SK-N-SH (cell line): ENCODE measurements at regions not wholly inside any gene's neighbourhood (a gene's known extent, or its start where the extent isn't known, plus 50 kb on each side); places are given as distances from the start of the nearest gene placed in this dataset.

ENCODE experiments used
- CTCF ChIA-PET: fragments of 300-600, 350-600 bp; formaldehyde crosslinking; extraction: SDS; loops from one replicate; lab custom pipeline; 2021; lab: Yijun Ruan, JAX
- POLR2A ChIA-PET: fragments of 350-600 bp; sonication (Branson Sonifier 250); formaldehyde crosslinking; extraction: SDS; loops from one replicate; lab custom pipeline; 2020; ENCODE audit warnings: antibody characterized with exemption, inconsistent platforms; lab: Yijun Ruan, JAX
- DNase-seq: peaks from one replicate; pipeline ENCODE4 v3.0.0; 2012
- H2AFZ ChIP-seq: fragments of 200-600 bp; sonication (generic); 2 replicates; pipeline ENCODE4 v1.8.1; 2016; ENCODE audit warnings: antibody characterized with exemption, mild to moderate bottlenecking, low read depth
- H3F3A ChIP-seq: fragments of 200-600 bp; sonication (generic); replicated peaks from 2 replicates; pipeline ENCODE3; 2016; ENCODE audit warnings: antibody characterized with exemption, mild to moderate bottlenecking; ENCODE audit not compliant: insufficient read depth
- H3K27ac ChIP-seq, 2 experiments: fragments of 200-500 bp in 1 of 2; fragments of 200-600 bp in 1 of 2; sonication (Bioruptor generic) in 1 of 2; sonication (generic), shearing (Covaris generic) in 1 of 2; 2 replicates each; pipeline versions ENCODE4 v1.5.1 to v1.6.1; 2014 to 2016; ENCODE audit warnings: low read depth in 2 of 2, inconsistent platforms in 1 of 2, low read length in 1 of 2, mild to moderate bottlenecking in 1 of 2, mixed read lengths in 1 of 2
- H3K27me3 ChIP-seq: fragments of 200-600 bp; sonication (generic), shearing (Covaris generic); 2 replicates; pipeline ENCODE4 v1.6.1; 2016; ENCODE audit warnings: mixed run types; ENCODE audit not compliant: insufficient read depth
- H3K36me3 ChIP-seq, 2 experiments: fragments of 200-500 bp in 1 of 2; fragments of 200-600 bp in 1 of 2; sonication (Bioruptor generic) in 1 of 2; sonication (generic) in 1 of 2; replicated peaks in 1 of 2; 2 replicates each; pipeline versions ENCODE3 to v1.5.1; 2014 to 2016; ENCODE audit warnings: low read length in 1 of 2, mild to moderate bottlenecking in 1 of 2; ENCODE audit not compliant: insufficient read depth in 2 of 2, control insufficient read depth in 1 of 2
- H3K4me1 ChIP-seq, 2 experiments: fragments of 200-500 bp in 1 of 2; fragments of 200-600 bp in 1 of 2; sonication (Bioruptor generic) in 1 of 2; sonication (generic), shearing (Covaris generic) in 1 of 2; 2 replicates each; pipeline versions ENCODE4 v1.5.1 to v1.6.1; 2014 to 2016; ENCODE audit warnings: low read depth in 1 of 2, low read length in 1 of 2, mixed run types in 1 of 2; ENCODE audit not compliant: insufficient read depth in 2 of 2, control insufficient read depth in 1 of 2
- H3K4me2 ChIP-seq: fragments of 200-600 bp; sonication (generic), shearing (Covaris generic); 2 replicates; pipeline ENCODE4 v1.6.1; 2017; ENCODE audit warnings: mixed run types
- H3K4me3 ChIP-seq, 2 experiments: fragments of 200-500 bp in 1 of 2; fragments of 200-600 bp in 1 of 2; sonication (Bioruptor generic) in 1 of 2; sonication (generic), shearing (Covaris generic) in 1 of 2; 2 replicates each; pipeline versions ENCODE4 v1.5.1 to v1.8.1; 2014 to 2016; ENCODE audit warnings: low read depth in 2 of 2, inconsistent platforms in 1 of 2, low read length in 1 of 2, mild to moderate bottlenecking in 1 of 2, mixed read lengths in 1 of 2, moderate library complexity in 1 of 2
- H3K79me2 ChIP-seq: fragments of 200-600 bp; sonication (generic); 2 replicates; pipeline ENCODE4 v1.8.1; 2017; ENCODE audit warnings: mild to moderate bottlenecking; ENCODE audit not compliant: insufficient read depth
- H3K9ac ChIP-seq: fragments of 200-600 bp; sonication (generic); 2 replicates; pipeline ENCODE4 v1.6.1; 2017; ENCODE audit warnings: mixed run types
- H3K9me2 ChIP-seq: fragments of 200-600 bp; sonication (generic); 2 replicates; pipeline ENCODE4 v1.6.1; 2017; ENCODE audit warnings: mixed run types
- H3K9me3 ChIP-seq: fragments of 200-600 bp; sonication (generic); 2 replicates; pipeline ENCODE4 v1.6.1; 2017; ENCODE audit warnings: mixed run types, mild to moderate bottlenecking, moderate library complexity
- H4K20me1 ChIP-seq: fragments of 200-600 bp; sonication (generic); 2 replicates; pipeline ENCODE4 v1.6.1; 2017; ENCODE audit warnings: mild to moderate bottlenecking, mixed run types; ENCODE audit not compliant: insufficient read depth
- CHD2 ChIP-seq: fragments of 150-350 bp; IDR thresholded peaks from 2 replicates; pipeline ENCODE4 v1.6.1; 2018; ENCODE audit warnings: low read length; ENCODE audit not compliant: partially characterized antibody
- CTCF ChIP-seq: fragments of 200-600 bp; sonication (generic); IDR thresholded peaks from 2 replicates; pipeline ENCODE4 v1.6.1; 2017; ENCODE audit warnings: antibody characterized with exemption, mild to moderate bottlenecking, moderate library complexity
- ELF1 ChIP-seq: IDR thresholded peaks from 2 replicates; pipeline ENCODE4 v1.4.0; 2012
- EP300 ChIP-seq, 2 experiments: IDR thresholded peaks; 2 replicates each; pipeline versions ENCODE4 v1.4.0 to v1.6.1; 2012; ENCODE audit warnings: borderline replicate concordance in 1 of 2, low read depth in 1 of 2, low read length in 1 of 2
- GABPA ChIP-seq: IDR thresholded peaks from 2 replicates; pipeline ENCODE4 v1.4.0; 2012; ENCODE audit warnings: low read depth, mild to moderate bottlenecking
- JUND ChIP-seq: IDR thresholded peaks from 2 replicates; pipeline ENCODE4 v1.4.0; 2012
- MAX ChIP-seq: IDR thresholded peaks from 2 replicates; pipeline ENCODE4 v1.4.0; 2012; ENCODE audit warnings: low read depth
- MEF2A ChIP-seq: IDR thresholded peaks from 2 replicates; pipeline ENCODE4 v1.4.0; 2012; ENCODE audit warnings: low read depth, borderline replicate concordance
- MXI1 ChIP-seq: IDR thresholded peaks from 2 replicates; pipeline ENCODE4 v1.6.1; 2012; ENCODE audit warnings: mild to moderate bottlenecking, low read depth, low read length, improper control_type of control experiment
- NRF1 ChIP-seq: IDR thresholded peaks from 2 replicates; pipeline ENCODE4 v1.6.1; 2012; ENCODE audit warnings: low read depth, mild to moderate bottlenecking, low read length
- PBX3 ChIP-seq: IDR thresholded peaks from 2 replicates; pipeline ENCODE4; 2012
- POLR2AphosphoS5 ChIP-seq: IDR thresholded peaks from 2 replicates; pipeline ENCODE4 v1.6.1; 2012; ENCODE audit warnings: low read depth, low read length
- RCOR1 ChIP-seq: fragments of 150-350 bp; IDR thresholded peaks from 2 replicates; pipeline ENCODE4 v1.6.1; 2017; ENCODE audit warnings: antibody characterized with exemption, low read length
- REST ChIP-seq: IDR thresholded peaks from 2 replicates; pipeline ENCODE4 v1.6.1; 2012; ENCODE audit warnings: mild to moderate bottlenecking, low read depth, low read length, moderate library complexity
- SMC3 ChIP-seq: IDR thresholded peaks from 2 replicates; pipeline ENCODE4 v1.6.1; 2012; ENCODE audit warnings: low read depth, low read length, improper control_type of control experiment
- TCF12 ChIP-seq: IDR thresholded peaks from 2 replicates; pipeline ENCODE4 v1.4.0; 2012
- TEAD4 ChIP-seq: IDR thresholded peaks from 2 replicates; pipeline ENCODE4 v1.4.0; 2012; ENCODE audit warnings: mild to moderate bottlenecking, borderline replicate concordance; ENCODE audit not compliant: insufficient read depth
- WGBS: methylation state at CpG from one replicate; pipeline ENCODE4 v1.1.6; 2017; ENCODE audit warnings: low lambda C conversion rate; 5-methylcytosine and 5-hydroxymethylcytosine counted together

GRCh38 chr14:82850576-82850975 is 1316.9 kb upstream of the SEL1L start:
- H3K79me2 ChIP-seq = no peaks in the 10 kb centered on the region
- H2AFZ ChIP-seq = no peak overlapping the region
- H3K27me3 ChIP-seq = no peaks in the 10 kb centered on the region
- no peaks in the 10 kb centered on the region for H4K20me1 ChIP-seq
- H3K9me2 ChIP-seq = no peaks in the 10 kb centered on the region
- no peak for TF ChIP-seq TEAD4
- TF ChIP-seq RCOR1 = no peak
- TF ChIP-seq JUND = no peak
- no peak for TF ChIP-seq GABPA
- no peak for TF ChIP-seq REST
- no peak for TF ChIP-seq TCF12
- TF ChIP-seq MAX = no peak
- TF ChIP-seq EP300 (IDR thresholded peaks at IDR 0.05; ENCODE audit: borderline replicate concordance in 1 of 2, low read depth in 1 of 2, low read length in 1 of 2) = no peak
- no peak for TF ChIP-seq CHD2
- TF ChIP-seq SMC3 = no peak
- no peak for TF ChIP-seq PBX3
- TF ChIP-seq POLR2AphosphoS5 = no peak
- TF ChIP-seq MEF2A = no peak
- TF ChIP-seq ELF1 = no peak
- TF ChIP-seq MXI1 = no peak
- TF ChIP-seq NRF1 = no peak
- H3K4me3 ChIP-seq = no peak overlapping the region
- no peaks in the 10 kb centered on the region for H3K36me3 ChIP-seq
- H3K9ac ChIP-seq = no peak overlapping the region
- no peak overlapping the region for H3K4me2 ChIP-seq
- no peak overlapping the region for H3K27ac ChIP-seq
- 13% methylated on average over 3 of the region's 3 CpGs for WGBS
- H3K4me1 ChIP-seq = no peaks in the 10 kb centered on the region
- POLR2A ChIA-PET = no interaction called here
- CTCF ChIA-PET = no interaction called here
- no peaks in the 10 kb centered on the region for H3K9me3 ChIP-seq
- no peaks in the 10 kb centered on the region for H3F3A ChIP-seq
- no peak for DNase-seq

GRCh38 chr14:82854131-82854530 is 1320.5 kb upstream of the SEL1L start:
- Histone ChIP-seq H3K9me3 (no peaks in the 10 kb centered on the region), H3F3A (peaks cover 5% of the 10 kb centered on the region), H3K27me3 (no peaks in the 10 kb centered on the region), H3K9ac (no peak overlapping the region), H3K9me2 (no peaks in the 10 kb centered on the region), H3K4me2 (no peak overlapping the region), H3K27ac (no peak overlapping the region), H3K79me2 (no peaks in the 10 kb centered on the region), H2AFZ (no peak overlapping the region), H4K20me1 (no peaks in the 10 kb centered on the region), H3K4me1 (no peaks in the 10 kb centered on the region), H3K4me3 (no peak overlapping the region), H3K36me3 (no peaks in the 10 kb centered on the region)
- DNase-seq = no peak
- TF ChIP-seq REST (no peak), CTCF (0 out of 2 replicates have a peak, but pooled peaks have one; percentile 9)
- WGBS = 46% methylated on average over 4 of the region's 4 CpGs
- CTCF ChIA-PET = no interaction called here
- POLR2A ChIA-PET = no interaction called here
